ENCODE measurements at regions not wholly inside any gene's neighbourhood (a gene's known extent, or its start where the extent isn't known, plus 50 kb on each side); places are given as distances from the start of the nearest gene placed in this dataset.

- TF ChIP-seq ZNF274 (IDR thresholded peaks at IDR 0.05; ENCODE audit: borderline replicate concordance, extremely low read depth, low read length) (no peak), JUN (IDR thresholded peaks at IDR 0.05; ENCODE audit: low read depth, low read length) (no peak), TCF12 (IDR thresholded peaks at IDR 0.05; ENCODE audit: low read depth, low read length) (no peak), SP1 (IDR thresholded peaks at IDR 0.05; ENCODE audit: low read depth, low read length) (no peak), MAFK (IDR thresholded peaks at IDR 0.05; ENCODE audit: low read depth, low read length) (no peak), KDM5A (IDR thresholded peaks at IDR 0.05; ENCODE audit: low read length) (no peak), TBP (IDR thresholded peaks at IDR 0.05; ENCODE audit: low read depth, low read length) (no peak)
Measured at GRCh38 chr1:22275167-22275566, 132.3 kb upstream of the WNT4 start (continued).

All from H1 (cell line).